Right lobe of liver (tissue), 6 donors: ENCODE measurements at regions not wholly inside any gene's neighbourhood (a gene's known extent, or its start where the extent isn't known, plus 50 kb on each side); places are given as distances from the start of the nearest gene placed in this dataset.
"Not testable (repeated sequence)": the region's sequence is repeated elsewhere in the genome, so short reads cannot be mapped to it uniquely, and the experiment has no call there.

Source experiments
- ATAC-seq, 4 donors: fragments of 200-7000 bp; cut with Tn5 transposase; one replicate each; pipeline ENCODE4 v1.9.1; 2020; ENCODE audit warnings: mild to moderate bottlenecking in 4 of 4, moderate library complexity in 4 of 4
- DNase-seq, 3 donors: peaks; one replicate each; pipeline ENCODE4 v3.0.0-alpha.2; 2020
- H3K27ac ChIP-seq, 3 donors: fragments of 200-600 bp; one replicate each; pipeline ENCODE4 v1.8.0; 2022
- H3K27me3 ChIP-seq, 2 donors: fragments of 200-600 bp; one replicate each; pipeline ENCODE4 v1.8.0; 2022
- H3K36me3 ChIP-seq, 4 donors: fragments of 200-600 bp; sonication (generic) in 1 of 4; one replicate each; pipeline versions ENCODE4 v1.5.1 to v1.8.0; 2017 to 2022; ENCODE audit warnings: control low read depth in 1 of 4
- H3K4me1 ChIP-seq, 4 donors: fragments of 200-600 bp; sonication (generic) in 1 of 4; one replicate each; pipeline versions ENCODE4 v1.5.1 to v1.8.0; 2017 to 2022; ENCODE audit warnings: control low read depth in 1 of 4
- H3K4me3 ChIP-seq, 3 donors: fragments of 200-600 bp; one replicate each; pipeline ENCODE4 v1.8.0; 2022
- H3K9me3 ChIP-seq, 4 donors: fragments of 200-600 bp; sonication (generic) in 1 of 4; one replicate each; pipeline versions ENCODE4 v1.5.1 to v1.8.0; 2017 to 2022; ENCODE audit warnings: control low read depth in 1 of 4
- CTCF ChIP-seq, 4 donors: fragments of 200-600 bp in 3 of 4; fragments of 450-650 bp in 1 of 4; IDR thresholded peaks; one replicate each; pipeline versions ENCODE4 v1.5.1 to v1.8.0; 2016 to 2022; ENCODE audit warnings: antibody characterized with exemption in 4 of 4, mild to moderate bottlenecking in 2 of 4
- POLR2A ChIP-seq: fragments of 450-650 bp; IDR thresholded peaks from one replicate; pipeline ENCODE4 v1.6.1; 2017; ENCODE audit warnings: antibody characterized with exemption, mild to moderate bottlenecking
- WGBS: methylation state at CpG from one replicate; pipeline ENCODE4 v1.1.6; 2018; ENCODE audit warnings: low coverage, low lambda C conversion rate; ENCODE audit not compliant: insufficient coverage; ENCODE audit errors: missing lambda C conversion rate; 5-methylcytosine and 5-hydroxymethylcytosine counted together
- intact Hi-C, 2 donors: fragments of 100-400 bp; cut with DNase I; formaldehyde crosslinking; loops; one replicate each; pipeline versions ENCODE4 v1.11.2 to v1.14.1; 2022
- donor health status: DM: no; HTN: yes; CAD: no.
- donor health status: DM: no; HTN: no; CAD: no.
- donor health status: DM: no; HTN: no; CAD: no.
- donor health status: DM: no; HTN: yes; CAD: no.
- donor health status: DM: no; HTN: yes; CAD: no.

GRCh38 chr7:34569975-34570699, 87.9 kb upstream of the NPSR1 start:
- Histone ChIP-seq H3K27ac (no peak overlapping the region), H3K36me3 (no peaks in the 10 kb centered on the region), H3K4me3 (no peak overlapping the region), H3K4me1 (no peaks in the 10 kb centered on the region), H3K9me3 (no peaks in the 10 kb centered on the region), H3K27me3 (no peaks in the 10 kb centered on the region)
- TF ChIP-seq POLR2A (no peak), CTCF (IDR thresholded peaks at IDR 0.05) (no peak)
- DNase-seq (no peak), ATAC-seq (no peak)
- intact Hi-C loops: no loop called here
- 77% methylated on average over 6 of the region's 6 CpGs for WGBS

GRCh38 chr7:34575006-34575405, 83.0 kb upstream of the NPSR1 start:
- Histone ChIP-seq H3K27me3 (no peaks in the 10 kb centered on the region), H3K27ac (no peak overlapping the region), H3K9me3 (no peaks in the 10 kb centered on the region), H3K36me3 (no peaks in the 10 kb centered on the region), H3K4me3 (no peak overlapping the region), H3K4me1 (no peaks in the 10 kb centered on the region)
- TF ChIP-seq CTCF (IDR thresholded peaks at IDR 0.05): no peak
- TF ChIP-seq POLR2A: no peak
- intact Hi-C loops: no loop called here
- WGBS: 42% methylated on average over 2 of the region's 2 CpGs
- DNase-seq (no peak), ATAC-seq (no peak)

GRCh38 chr7:34577934-34578333, 80.1 kb upstream of the NPSR1 start:
- H3K36me3 ChIP-seq, H3K4me3 ChIP-seq, DNase-seq, H3K27ac ChIP-seq, ATAC-seq, H3K9me3 ChIP-seq, H3K4me1 ChIP-seq, H3K27me3 ChIP-seq, intact Hi-C loops: not testable (repeated sequence)
- WGBS: 75% methylated on average over 1 of the region's 1 CpG

- H3K4me3 ChIP-seq, H3K36me3 ChIP-seq, intact Hi-C loops, ATAC-seq, H3K9me3 ChIP-seq, H3K4me1 ChIP-seq, H3K27ac ChIP-seq, DNase-seq, H3K27me3 ChIP-seq: not testable (repeated sequence)
- WGBS: 77% methylated on average over 4 of the region's 6 CpGs
These were observed 76.3 kb upstream of the NPSR1 start for GRCh38 chr7:34581698-34582097.

GRCh38 chr7:34584526-34584925, 73.5 kb upstream of the NPSR1 start:
- Histone ChIP-seq H3K27ac (no peak overlapping the region), H3K4me3 (no peak overlapping the region), H3K4me1 (no peaks in the 10 kb centered on the region), H3K9me3 (no peaks in the 10 kb centered on the region), H3K27me3 (no peaks in the 10 kb centered on the region), H3K36me3 (no peaks in the 10 kb centered on the region)
- intact Hi-C loops: no loop called here
- TF ChIP-seq POLR2A (no peak), CTCF (IDR thresholded peaks at IDR 0.05) (no peak)
- ATAC-seq (no peak), DNase-seq (no peak)
- 62% methylated on average over 5 of the region's 6 CpGs for WGBS
